Choroid plexus epithelial cell (primary cell): ENCODE measurements at regions not wholly inside any gene's neighbourhood (a gene's known extent, or its start where the extent isn't known, plus 50 kb on each side); places are given as distances from the start of the nearest gene placed in this dataset.
A peak's percentile ranks its signal among the peaks of the same experiment; 100 is the strongest.

Experiments used
- DNase-seq: peaks from one replicate; pipeline ENCODE4 v3.0.0-alpha.2; 2010; ENCODE audit warnings: low read depth
- H3K4me3 ChIP-seq: 2 replicates; pipeline ENCODE4 v1.5.1; 2011; ENCODE audit warnings: low read depth, mild to moderate bottlenecking, control low read depth, low read length, moderate library complexity
- TF ChIP-seq, protein P1 (sequence below): conservative IDR thresholded peaks from 2 replicates; pipeline ENCODE4 v1.5.1; 2011; ENCODE audit warnings: low read depth, mild to moderate bottlenecking, control low read depth, inconsistent platforms, low read length, moderate library complexity

DNA sequence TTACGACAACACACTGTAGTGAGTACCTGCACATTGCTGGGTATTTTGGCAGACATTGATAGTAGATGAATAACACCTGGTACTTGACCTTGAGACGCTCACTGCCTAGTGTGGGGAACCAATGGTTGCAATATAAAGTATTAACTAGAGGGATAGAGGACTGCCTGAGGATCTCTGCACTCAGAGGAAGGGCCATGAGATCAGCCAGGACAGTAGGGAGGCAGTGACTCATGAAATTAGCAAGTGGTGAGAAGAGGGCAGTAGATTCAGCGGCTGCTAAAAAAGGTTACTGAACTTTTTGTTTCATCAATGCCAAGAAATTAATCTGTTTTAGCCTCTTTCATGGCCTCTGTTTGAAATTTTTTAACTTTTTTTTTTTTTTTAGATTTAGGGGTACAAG, 250.8 kb upstream of the TCF4 start:
- no peak overlapping the region for H3K4me3 ChIP-seq
- DNase-seq: peak; percentile 66
- TF ChIP-seq, protein P1, sequence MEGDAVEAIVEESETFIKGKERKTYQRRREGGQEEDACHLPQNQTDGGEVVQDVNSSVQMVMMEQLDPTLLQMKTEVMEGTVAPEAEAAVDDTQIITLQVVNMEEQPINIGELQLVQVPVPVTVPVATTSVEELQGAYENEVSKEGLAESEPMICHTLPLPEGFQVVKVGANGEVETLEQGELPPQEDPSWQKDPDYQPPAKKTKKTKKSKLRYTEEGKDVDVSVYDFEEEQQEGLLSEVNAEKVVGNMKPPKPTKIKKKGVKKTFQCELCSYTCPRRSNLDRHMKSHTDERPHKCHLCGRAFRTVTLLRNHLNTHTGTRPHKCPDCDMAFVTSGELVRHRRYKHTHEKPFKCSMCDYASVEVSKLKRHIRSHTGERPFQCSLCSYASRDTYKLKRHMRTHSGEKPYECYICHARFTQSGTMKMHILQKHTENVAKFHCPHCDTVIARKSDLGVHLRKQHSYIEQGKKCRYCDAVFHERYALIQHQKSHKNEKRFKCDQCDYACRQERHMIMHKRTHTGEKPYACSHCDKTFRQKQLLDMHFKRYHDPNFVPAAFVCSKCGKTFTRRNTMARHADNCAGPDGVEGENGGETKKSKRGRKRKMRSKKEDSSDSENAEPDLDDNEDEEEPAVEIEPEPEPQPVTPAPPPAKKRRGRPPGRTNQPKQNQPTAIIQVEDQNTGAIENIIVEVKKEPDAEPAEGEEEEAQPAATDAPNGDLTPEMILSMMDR: no peak

DNA sequence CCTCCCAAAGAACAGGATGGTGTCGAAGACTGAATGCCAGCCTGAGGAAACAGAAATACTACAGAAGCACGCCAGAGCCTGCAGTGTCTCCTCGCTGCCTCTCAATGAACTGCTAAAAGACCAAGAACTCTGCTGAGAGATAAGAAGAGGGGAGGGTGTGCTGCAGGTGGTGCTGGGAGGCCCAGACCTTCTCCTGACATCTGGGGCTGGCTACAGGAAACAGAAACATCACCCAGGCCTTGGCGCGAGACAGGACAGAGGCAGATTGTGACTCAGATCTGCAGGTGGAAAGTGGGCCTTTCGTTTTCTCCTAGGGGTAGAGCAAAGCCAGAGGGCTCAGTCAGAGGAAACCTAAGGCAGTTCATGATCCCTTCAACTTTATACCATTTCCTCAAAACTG, 250.3 kb upstream of the TCF4 start:
- H3K4me3 ChIP-seq: no peak overlapping the region
- TF ChIP-seq, protein P1: no peak
- no peak for DNase-seq

DNA sequence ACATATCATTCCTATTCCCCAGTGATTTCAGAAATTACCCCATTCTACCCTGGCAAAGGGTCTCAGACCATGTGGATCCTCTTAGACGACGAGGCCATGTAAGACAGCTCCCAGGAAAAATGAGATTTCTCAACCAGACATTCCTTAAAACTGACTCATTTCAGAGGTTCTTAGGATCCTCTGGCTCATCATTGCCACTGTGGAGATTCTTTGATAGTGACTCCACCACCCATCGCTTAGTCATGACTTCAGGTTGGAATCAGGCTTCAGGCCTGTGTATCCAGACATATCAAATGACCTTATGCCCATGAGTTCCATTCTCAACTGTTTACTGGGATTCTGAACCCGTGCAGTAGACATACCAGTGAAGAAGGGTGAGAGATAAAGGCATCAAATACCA, 245.6 kb upstream of the TCF4 start:
- TF ChIP-seq, protein P1: no peak
- no peak overlapping the region for H3K4me3 ChIP-seq
- peak; percentile 96 for DNase-seq

DNA sequence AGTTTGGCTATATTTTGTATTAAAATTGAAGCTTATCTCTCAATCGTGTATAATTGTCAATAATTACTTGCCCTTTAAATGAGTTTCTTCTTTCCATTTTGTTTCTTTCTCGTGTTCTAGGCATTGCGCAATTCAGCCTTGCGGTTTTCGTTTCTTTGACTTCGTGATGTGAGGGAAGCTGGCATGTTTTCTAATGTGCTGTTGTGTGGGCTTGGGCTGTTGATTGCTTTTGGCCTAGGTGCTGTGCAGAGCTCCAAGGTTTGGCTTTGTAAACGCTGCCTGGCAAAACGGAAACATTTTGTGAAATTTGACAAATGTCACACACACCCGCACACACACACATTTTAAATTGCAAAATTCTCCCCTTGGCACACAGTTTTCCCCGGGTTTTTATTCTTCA, 242.6 kb upstream of the TCF4 start:
- H3K4me3 ChIP-seq: no peak overlapping the region

DNA sequence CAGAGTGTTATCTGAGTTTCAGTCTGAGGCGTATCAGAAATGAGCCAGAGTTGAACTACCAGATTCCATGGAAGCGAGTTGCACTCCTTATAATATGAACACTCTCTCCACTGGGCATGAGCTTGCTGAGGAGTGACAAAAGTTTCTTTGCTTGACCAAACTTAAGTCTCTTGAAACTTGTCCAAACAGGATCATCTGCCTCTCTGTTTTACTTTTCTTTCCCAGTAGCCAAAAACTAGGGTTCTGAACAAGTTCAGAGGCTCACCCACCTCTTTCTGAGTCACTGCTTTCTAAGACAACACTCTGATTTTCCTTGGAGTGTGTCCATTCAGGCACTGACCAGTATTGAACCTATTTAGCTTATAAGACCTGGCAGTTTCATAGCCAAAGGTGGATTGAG, 233.2 kb upstream of the TCF4 start:
- H3K4me3 ChIP-seq: no peak overlapping the region
- DNase-seq: peak; percentile 43
- TF ChIP-seq, protein P1: no peak

More for the DNA sequence above, 242.6 kb upstream of the TCF4 start:
- TF ChIP-seq, protein P1: no peak
- DNase-seq: no peak

DNA sequence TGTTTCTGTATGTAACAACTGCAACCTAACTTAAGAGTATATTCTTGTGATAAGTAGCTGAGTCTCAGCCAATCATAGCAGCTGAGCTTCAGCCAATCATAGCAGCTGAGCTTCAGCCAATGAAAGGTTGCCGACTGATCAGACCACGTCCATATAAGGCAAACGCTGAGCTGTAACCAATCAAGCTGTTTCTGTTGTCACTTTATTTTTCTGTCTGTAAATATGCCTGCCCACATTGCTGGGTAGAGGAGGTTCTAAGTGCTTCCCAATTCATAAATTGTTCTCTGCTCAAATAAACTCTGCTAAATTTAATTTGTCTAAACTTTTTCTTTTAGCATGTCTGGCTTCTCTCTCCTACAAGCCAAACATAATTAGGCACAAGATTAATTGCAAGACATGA, 231.5 kb upstream of the TCF4 start:
- H3K4me3 ChIP-seq: no peak overlapping the region
- TF ChIP-seq, protein P1: no peak
- DNase-seq: no peak

DNA sequence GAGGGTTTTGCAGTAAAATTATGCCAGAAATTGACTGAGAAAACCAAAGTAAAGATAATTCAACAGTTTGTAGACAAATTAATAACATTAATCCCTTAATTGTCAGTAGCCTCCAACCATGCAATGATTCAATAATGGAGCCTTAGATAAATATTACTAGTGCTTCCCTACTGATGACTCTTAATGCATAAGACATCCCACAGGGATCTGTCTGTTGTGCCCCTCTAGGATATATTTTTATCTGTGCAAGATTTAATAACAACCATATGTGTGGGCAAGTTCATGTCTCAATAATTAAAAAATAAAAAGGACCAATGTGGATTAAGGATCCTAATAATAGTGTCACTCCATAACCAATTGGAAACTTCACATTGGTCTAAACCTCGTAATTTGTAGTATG, 230.3 kb upstream of the TCF4 start:
- DNase-seq: no peak
- TF ChIP-seq, protein P1: no peak
- H3K4me3 ChIP-seq: no peak overlapping the region
